Activated CD8-positive, alpha-beta memory T cell treated with anti-CD3 and anti-CD28 coated beads for 36 hours (primary cell): ENCODE measurements at regions not wholly inside any gene's neighbourhood (a gene's known extent, or its start where the extent isn't known, plus 50 kb on each side); places are given as distances from the start of the nearest gene placed in this dataset.

Experiments used
- CTCF ChIA-PET: fragments of 350-600 bp; sonication (Branson Sonifier 250); formaldehyde crosslinking; loops from one replicate; lab custom pipeline; 2021; ENCODE audit warnings: antibody characterized with exemption; lab: Charles Lee
- POLR2A ChIA-PET: fragments of 350-600 bp; sonication (Branson Sonifier 250); formaldehyde crosslinking; loops from one replicate; lab custom pipeline; 2021; ENCODE audit warnings: antibody characterized with exemption; lab: Charles Lee

DNA sequence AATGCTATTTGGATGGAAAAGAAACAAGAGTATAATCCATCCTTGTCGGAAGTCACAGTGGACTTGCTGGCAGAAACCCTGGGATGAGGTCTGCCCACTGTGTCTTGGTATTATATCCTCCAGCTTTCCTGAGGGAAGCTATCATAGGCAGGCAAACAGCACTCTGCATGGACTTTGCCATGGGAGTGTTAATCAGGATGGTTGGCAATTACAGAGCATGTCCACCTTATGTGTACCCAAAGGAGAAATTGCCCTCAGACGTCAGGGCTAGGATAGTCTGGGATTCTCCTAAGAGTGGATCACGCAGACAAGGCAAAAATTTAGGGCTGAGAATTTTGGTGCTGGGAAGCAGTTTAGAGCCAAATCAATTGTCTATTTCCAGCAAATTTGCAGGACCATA lies 184.9 kb upstream of the ESRRG start:
- ChIA-PET POLR2A (no interaction called here), CTCF (no interaction called here)

GRCh38 chr1:216907100-216907499 lies 183.9 kb upstream of the ESRRG start:
- CTCF ChIA-PET: no interaction called here
- POLR2A ChIA-PET: no interaction called here

- CTCF ChIA-PET: no interaction called here
- POLR2A ChIA-PET: no interaction called here
Measured at GRCh38 chr1:216905781-216906180, 182.6 kb upstream of the ESRRG start.

GRCh38 chr1:216905137-216905536 lies 181.9 kb upstream of the ESRRG start:
- POLR2A ChIA-PET: no interaction called here

DNA sequence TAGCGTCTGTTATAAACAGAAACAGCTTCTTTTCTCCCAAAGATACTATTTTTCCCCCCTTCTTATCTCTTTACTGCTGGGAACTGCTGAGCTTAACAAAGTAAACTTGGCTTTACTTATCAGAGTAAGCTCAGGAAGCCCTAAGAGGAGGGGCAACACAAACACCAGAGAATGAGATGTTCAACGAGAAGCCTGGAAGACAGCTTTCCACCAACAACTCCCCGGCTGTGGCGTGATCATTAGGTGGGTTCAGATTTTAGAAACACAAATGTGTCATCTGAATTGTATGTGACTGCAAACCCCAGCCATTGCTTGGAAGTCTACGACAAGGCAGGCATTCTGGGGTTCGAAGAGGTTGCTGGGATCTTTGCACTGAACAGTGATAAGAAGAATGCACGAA lies 181.2 kb upstream of the ESRRG start:
- CTCF ChIA-PET: no interaction called here

More at GRCh38 chr1:216905137-216905536, 181.9 kb upstream of the ESRRG start:
- CTCF ChIA-PET: no interaction called here

DNA sequence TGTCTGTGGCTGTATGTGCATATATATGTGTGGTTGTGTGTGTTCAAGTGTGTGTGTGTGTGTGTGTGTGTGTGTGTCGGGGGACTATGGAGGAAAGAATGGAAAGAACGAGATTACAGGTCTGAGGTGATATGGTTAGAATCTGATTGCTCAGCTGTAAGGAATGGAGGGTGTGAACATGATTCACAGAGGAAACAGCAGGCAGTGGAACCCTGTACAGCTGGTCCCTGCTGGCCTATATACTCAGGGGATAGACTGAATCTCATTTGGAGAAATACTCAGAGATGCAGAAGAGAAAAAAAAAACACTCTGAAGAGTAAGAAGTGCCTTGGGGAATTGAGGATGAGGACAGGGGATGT lies 180.1 kb upstream of the ESRRG start:
- CTCF ChIA-PET: no interaction called here
- POLR2A ChIA-PET: no interaction called here

More for the DNA sequence above, 181.2 kb upstream of the ESRRG start:
- POLR2A ChIA-PET: no interaction called here

GRCh38 chr1:216902669-216903381 lies 179.6 kb upstream of the ESRRG start:
- CTCF ChIA-PET: no interaction called here

GRCh38 chr1:216900116-216900620 lies 176.9 kb upstream of the ESRRG start:
- ChIA-PET CTCF (no interaction called here), POLR2A (no interaction called here)

More at GRCh38 chr1:216902669-216903381, 179.6 kb upstream of the ESRRG start:
- POLR2A ChIA-PET: no interaction called here

DNA sequence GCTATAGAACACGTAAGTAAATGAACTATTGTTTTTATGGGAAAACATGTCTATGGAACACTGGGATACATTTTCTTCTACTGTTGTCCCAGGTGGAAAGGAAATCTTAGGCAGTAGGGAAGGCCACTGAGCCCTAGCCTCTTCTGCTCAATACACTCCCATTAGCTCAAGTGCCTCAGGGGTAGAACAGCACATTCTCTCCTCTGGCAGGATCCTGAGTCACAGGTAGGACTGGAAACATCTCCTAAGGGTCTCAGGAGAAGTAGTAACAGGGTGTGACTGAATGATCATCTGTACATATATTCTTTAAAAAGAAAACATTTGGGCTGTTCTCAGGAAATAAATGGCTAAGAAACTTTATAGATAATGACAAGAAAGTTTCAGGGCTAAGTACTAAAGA lies 175.6 kb upstream of the ESRRG start:
- CTCF ChIA-PET: no interaction called here
- POLR2A ChIA-PET: no interaction called here

GRCh38 chr1:216896146-216896545 lies 172.9 kb upstream of the ESRRG start:
- CTCF ChIA-PET: no interaction called here
- POLR2A ChIA-PET: no interaction called here

- POLR2A ChIA-PET: no interaction called here
Measured at GRCh38 chr1:216894494-216894893, 171.3 kb upstream of the ESRRG start.

DNA sequence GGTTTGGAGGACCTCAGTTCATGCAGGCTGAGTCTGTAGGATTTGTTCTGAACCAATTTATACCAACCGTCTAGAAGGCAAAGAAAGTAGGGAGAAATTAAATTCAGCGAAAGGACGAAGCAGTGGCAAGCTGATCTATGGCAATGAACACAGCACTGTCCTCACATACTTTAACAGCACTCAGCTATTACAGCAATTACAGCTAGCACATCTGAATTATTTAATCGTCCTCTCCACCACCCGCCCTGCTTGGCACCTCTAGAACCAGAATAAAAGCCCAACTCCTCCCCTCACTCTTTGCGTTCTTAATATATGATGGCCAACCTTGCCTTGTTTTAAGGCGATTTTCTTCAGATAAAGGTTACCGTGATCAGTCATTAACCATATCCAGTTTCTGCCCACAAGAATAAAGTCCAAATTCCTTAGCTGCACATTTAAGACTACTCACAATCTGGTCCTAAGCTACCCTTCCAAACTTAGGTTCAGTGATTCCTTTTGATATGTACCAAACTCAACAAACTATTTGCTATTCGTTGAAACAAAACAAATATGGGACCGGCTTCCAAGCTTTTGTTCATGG lies 169.4 kb upstream of the ESRRG start:
- ChIA-PET CTCF (no interaction called here), POLR2A (no interaction called here)

More at GRCh38 chr1:216894494-216894893, 171.3 kb upstream of the ESRRG start:
- CTCF ChIA-PET: no interaction called here

DNA sequence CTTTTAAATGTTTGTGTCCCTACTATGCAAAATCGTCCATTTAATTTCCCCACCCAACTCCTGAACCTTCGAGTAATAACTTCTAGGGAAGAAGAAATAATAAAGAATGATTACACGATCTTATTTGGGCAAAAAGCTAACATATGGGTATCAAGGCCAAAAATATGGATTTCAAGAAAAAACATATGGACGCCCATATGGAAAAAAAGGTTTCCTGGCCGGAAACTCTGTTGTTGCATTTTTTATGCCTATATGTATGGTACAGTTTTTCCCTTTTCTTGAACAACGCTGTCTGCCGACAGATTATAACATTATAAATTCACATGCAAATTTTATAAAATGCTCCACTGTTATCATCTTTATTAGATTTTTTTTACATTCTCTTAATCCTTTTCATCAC lies 167.6 kb upstream of the ESRRG start:
- CTCF ChIA-PET: no interaction called here
- POLR2A ChIA-PET: no interaction called here

DNA sequence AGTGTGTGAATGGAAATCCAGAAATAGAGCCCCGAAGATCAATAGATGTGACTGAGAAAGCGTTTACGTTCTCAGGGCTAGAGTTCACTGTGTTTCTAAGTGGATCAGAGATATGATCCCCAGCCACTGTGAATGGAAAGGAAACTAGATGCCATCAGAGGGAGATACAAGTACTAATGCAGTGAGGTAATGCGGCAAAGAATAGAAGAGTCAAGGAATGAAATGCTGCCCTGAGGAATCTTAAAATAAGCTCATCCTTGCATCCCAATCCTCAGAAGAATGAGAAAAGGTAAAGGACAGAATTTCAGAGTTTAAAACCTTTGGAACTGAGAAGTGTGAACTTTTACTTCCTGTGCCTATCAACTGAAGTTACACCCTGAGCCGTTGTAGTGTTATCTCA lies 165.5 kb upstream of the ESRRG start:
- ChIA-PET CTCF (no interaction called here), POLR2A (no interaction called here)

DNA sequence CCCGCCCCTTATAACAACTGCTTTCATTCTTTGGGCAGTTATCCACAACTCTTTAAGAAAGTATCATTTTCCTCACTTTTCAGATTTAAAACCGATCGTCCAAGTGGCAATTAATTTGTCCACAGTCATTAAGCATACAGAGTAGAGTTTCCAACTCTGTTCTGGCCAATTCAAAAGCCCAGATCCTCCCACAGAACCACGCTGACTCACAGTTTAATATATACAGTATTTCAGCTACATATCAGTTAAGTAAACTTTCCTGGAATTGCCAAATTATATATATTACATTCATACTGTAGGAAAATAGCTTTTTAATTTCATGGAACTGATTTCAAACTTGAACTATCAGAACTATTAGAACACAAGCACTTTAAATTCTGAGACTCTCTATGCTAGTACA lies 163.8 kb upstream of the ESRRG start:
- CTCF ChIA-PET: no interaction called here
- POLR2A ChIA-PET: no interaction called here

- ChIA-PET POLR2A (no interaction called here), CTCF (no interaction called here)
Measured at GRCh38 chr1:216884614-216885229, 161.5 kb upstream of the ESRRG start.

DNA sequence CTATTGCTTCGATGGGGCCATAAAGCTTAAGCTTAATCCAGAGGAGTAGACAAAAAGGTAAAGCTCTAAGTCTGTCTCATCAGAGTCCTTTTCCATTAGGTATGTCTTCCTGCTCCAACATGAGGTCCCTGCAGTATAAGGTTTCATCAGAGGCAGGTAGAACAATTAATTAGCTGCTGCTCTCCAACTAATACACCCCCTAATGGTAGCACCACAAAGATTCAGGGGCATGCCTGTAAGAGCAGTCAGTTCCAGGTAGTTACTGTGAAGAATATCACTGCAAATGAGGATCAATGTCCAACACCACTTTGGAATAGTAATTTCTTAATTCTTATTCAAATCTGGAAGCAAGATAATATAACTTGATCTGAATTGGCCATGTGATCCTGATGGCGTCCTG lies 160.3 kb upstream of the ESRRG start:
- POLR2A ChIA-PET: no interaction called here
- CTCF ChIA-PET: no interaction called here

- ChIA-PET CTCF (no interaction called here), POLR2A (no interaction called here)
Measured at GRCh38 chr1:216881695-216882094, 158.5 kb upstream of the ESRRG start.

- ChIA-PET POLR2A (no interaction called here), CTCF (no interaction called here)
Measured at GRCh38 chr1:216866714-216867113, 143.5 kb upstream of the ESRRG start.

DNA sequence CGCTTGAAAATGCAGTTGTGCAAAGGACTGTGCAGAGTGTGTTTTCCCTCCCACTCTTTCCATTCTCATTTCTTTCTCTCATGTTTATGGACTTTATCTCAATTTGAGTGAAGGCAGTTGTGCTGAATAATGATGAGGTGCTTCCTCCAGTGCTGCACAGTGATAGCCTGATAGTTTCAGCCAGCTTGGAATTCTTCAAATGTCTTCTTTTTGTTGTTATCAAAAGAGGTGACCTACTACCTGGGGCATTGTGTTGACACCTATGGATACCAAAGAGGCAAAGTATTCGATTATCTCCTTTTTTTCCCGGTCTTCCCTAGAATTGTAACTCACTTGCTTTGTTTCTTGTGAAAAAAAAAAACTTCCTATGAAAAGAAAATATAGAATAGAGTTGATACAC lies 132.6 kb upstream of the ESRRG start:
- POLR2A ChIA-PET: no interaction called here
- CTCF ChIA-PET: no interaction called here
